Hematopoietic multipotent progenitor cell (in vitro differentiated cells): ENCODE measurements at regions not wholly inside any gene's neighbourhood (a gene's known extent, or its start where the extent isn't known, plus 50 kb on each side); places are given as distances from the start of the nearest gene placed in this dataset.

Experiments used
- DNase-seq, 3 donors: peaks; one replicate each; pipeline ENCODE4 v3.0.0-alpha.2; 2011 to 2015; ENCODE audit warnings: low read depth in 2 of 3, low spot score in 2 of 3

DNA sequence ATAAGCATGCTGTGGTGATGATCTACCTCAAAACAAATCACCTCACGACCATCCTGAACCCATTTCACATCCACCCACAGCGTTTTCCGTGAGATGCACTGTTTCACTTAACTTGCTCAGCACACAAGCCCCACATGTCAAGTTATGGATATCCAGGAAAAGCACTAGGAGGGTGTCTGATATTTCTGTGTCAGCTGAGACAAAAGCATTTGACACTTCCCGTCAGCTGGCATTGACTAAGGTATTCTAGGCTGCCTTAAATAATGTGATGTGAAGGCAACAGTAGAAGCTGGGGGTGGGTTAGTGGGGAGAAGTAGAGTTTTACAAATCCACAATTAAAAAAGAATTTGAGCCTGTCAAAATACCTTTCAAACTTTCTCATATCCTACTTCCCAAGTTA, 68.7 kb upstream of the MDFIC start:
- no peak for DNase-seq

DNA sequence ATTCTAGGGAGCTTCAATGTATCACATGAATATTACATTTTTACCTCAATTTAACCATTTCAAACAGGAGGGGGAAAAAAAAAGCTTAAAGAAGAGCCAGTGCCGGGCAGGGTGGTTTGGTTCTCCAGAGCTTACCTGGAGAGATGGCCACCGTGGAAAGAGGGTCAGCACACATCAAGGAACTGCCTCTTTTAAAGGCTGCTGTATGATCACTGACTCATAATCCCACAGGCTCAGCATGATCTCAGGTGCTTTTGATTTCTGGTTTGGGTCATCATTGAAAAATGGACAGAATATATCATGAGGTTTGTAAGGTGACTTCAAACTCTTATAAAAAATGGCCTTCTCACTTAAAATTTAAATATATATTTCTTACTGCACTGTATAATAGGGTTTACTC, 67.5 kb upstream of the MDFIC start:
- DNase-seq = no peak

DNA sequence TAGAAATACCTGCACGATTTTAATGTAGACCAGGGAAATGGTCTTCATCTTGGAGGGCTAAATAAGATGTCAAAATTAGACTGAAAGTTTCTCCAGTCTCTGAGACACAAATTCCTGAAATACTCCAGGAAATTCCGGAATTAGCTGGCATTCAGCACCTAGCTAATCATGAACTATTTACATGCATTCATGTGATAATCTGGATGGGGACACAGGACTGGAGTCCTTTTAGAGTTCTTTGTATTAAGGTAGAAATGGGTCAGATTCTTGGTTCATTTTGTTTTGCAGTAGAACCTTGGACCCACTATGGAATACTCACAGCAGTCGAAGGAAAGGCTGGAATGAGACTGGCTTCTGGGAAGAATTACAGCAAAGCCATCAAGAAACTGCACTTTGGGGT, 65.3 kb upstream of the MDFIC start:
- no peak for DNase-seq

DNA sequence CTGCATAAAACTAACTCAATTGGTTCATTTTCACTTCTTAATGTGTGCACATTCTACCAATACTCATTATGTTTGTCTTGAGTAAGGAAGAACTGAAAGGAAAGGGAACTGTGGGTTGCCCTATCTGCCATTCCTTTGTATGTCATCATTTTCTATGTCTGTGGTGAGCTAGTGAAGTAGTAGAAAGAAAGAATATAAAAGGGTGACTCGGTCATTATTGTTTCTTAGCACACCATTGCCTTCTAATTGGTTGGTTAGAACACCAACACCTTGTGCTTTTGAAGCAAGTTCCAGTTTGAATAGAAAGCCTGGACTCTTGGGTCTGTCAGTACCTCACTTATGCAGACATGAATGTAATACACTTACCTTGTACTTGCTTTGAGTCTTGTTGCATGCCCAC, 64.3 kb upstream of the MDFIC start:
- DNase-seq = no peak

DNA sequence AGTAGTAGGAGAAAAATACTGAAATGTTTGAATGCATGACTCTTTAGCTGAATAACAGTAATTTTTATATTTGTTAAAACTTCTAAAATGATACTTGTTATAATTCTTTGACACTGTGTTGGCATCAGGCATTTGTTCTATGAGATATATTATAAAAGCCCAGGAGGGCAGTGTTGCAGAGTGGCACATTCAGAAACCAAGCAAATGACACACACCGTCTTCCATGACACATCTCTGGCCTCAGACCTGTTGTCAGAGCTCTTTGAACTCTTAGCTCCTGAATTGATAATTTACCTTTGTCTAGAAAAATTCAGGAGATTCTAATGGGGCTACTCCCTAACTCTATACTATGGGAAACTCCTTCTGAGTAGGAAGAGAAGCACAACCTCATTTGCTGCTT, 62.4 kb upstream of the MDFIC start:
- no peak for DNase-seq

DNA sequence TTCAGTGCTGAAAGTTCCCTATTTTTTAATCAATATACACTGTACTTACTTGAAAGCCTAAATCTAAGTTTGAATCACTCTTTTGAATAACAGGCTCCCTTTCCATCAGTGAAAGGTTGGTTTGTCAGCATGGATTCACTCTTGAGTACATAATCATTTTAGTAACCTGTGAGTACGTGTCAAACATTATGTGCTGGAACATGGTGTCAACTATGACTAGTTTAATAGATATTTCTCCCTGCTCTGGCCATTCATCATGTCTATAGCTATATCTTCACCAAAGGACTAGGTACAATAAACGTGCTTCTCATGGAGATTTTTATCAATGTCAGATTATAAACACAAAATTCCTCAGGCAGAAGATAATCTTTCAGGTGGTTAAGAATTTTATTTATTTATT, 61.7 kb upstream of the MDFIC start:
- no peak for DNase-seq

DNA sequence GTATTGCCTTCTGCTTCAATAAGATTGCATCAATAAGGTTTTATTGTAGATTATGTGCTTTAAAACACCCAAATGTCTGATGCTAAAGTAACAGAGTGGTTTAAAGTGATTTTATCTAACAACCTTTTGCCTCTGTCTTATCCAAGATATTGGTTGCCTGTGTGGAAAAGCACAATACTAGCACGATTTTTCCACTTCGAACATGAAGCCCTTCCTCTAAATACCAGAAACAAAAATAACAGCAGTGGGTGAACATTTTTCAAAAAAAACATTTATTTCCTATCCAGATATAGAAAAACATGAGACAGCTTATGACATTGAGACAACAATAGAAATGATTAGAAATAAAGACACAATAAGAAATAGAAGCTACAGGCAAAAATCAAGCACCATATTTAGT, 59.5 kb upstream of the MDFIC start:
- DNase-seq = no peak

DNA sequence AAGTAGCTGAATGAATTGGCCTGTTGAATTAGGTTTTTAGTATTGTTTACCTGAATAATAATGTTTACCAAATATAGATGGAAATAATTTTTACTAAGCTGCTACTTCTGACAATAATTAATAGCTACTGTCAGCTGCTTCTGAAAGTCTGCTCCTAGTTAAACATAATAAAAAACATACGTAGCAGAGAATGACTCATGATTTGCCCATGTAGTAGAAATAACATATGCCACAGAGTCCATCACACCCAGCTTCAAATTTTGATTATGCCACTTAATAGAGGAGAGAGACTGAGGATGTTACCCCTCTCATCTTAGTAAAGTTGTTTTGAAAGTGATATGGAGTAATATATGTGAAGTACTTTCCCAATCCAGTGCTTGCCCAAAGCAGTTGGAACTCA, 57.6 kb upstream of the MDFIC start:
- DNase-seq = no peak

DNA sequence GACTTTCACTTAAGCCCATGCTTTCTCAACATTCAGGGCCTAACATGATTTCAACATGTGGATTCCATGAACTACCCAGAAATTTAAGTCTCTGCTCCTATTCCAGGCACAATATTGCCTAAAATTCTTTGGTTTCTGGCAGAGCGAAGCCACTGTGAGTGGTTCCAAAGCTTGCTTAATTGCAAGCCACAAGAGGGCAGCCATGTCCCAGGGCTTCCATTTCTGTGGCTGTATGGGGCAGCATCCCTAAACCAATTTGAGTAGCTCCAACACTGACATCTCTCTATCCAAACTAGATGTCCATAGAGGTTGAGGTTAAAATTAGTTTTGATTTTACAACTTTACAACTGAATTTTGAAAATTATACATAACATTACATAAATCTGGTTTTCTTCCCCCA, 56.3 kb upstream of the MDFIC start:
- peak; percentile 29 to 72 (median 30) for DNase-seq
